HEK293 (cell line): ENCODE measurements at regions not wholly inside any gene's neighbourhood (a gene's known extent, or its start where the extent isn't known, plus 50 kb on each side); places are given as distances from the start of the nearest gene placed in this dataset.

Experiments used
- CTCF ChIA-PET: fragments of 350-600 bp; formaldehyde crosslinking; extraction: SDS; loops from one replicate; lab custom pipeline; 2021; ENCODE audit warnings: antibody characterized with exemption; lab: Yijun Ruan, JAX
- POLR2A ChIA-PET: fragments of 300-600 bp; formaldehyde crosslinking; extraction: SDS; loops from one replicate; lab custom pipeline; 2020; ENCODE audit warnings: antibody characterized with exemption, inconsistent platforms; lab: Yijun Ruan, JAX
- H3K27ac ChIP-seq: fragments of 200-500 bp; sonication (Bioruptor generic); 2 replicates; pipeline ENCODE4 v1.5.1; 2014; ENCODE audit warnings: low read depth, low read length, control low read depth, inconsistent platforms; ENCODE audit errors: extremely low read depth
- H3K36me3 ChIP-seq, 2 experiments: fragments of 200-500 bp in 1 of 2; sonication (Bioruptor generic) in 1 of 2; 1 replicate in 1 of 2; 2 replicates in 1 of 2; pipeline ENCODE4 v1.5.1; 2014 to 2017; ENCODE audit warnings: inconsistent platforms in 2 of 2, low read length in 2 of 2; ENCODE audit not compliant: control insufficient read depth in 2 of 2, insufficient read depth in 1 of 2
- H3K4me1 ChIP-seq: fragments of 200-500 bp; sonication (Bioruptor generic); 2 replicates; pipeline ENCODE4 v1.5.1; 2014; ENCODE audit warnings: mild to moderate bottlenecking, low read length, inconsistent platforms; ENCODE audit not compliant: control insufficient read depth, insufficient read depth
- H3K4me3 ChIP-seq: 2 replicates; pipeline ENCODE4 v1.5.1; 2011; ENCODE audit warnings: low read depth, mild to moderate bottlenecking, control low read depth, low read length, moderate library complexity
- H3K9me3 ChIP-seq: fragments of 200-500 bp; sonication (Bioruptor generic); 2 replicates; pipeline ENCODE4 v1.5.1; 2014; ENCODE audit warnings: low read depth, low read length, inconsistent platforms; ENCODE audit not compliant: control insufficient read depth, insufficient read depth
- BCL11A ChIP-seq: fragments of 450-650 bp; formaldehyde crosslinking; IDR thresholded peaks from 2 replicates; pipeline ENCODE4 v1.5.1; 2016; ENCODE audit warnings: low read depth, missing biosample characterization, missing genetic modification characterization
- HOXD13 ChIP-seq: sonication (generic); formaldehyde crosslinking; IDR thresholded peaks from 2 replicates; pipeline ENCODE4 v1.8.0; 2022; ENCODE audit warnings: missing genetic modification reagents, borderline replicate concordance
- KLF1 ChIP-seq: fragments of 450-650 bp; formaldehyde crosslinking; IDR thresholded peaks from 2 replicates; pipeline ENCODE4 v1.5.1; 2016; ENCODE audit warnings: missing biosample characterization, missing genetic modification characterization
- SP7 ChIP-seq: fragments of 450-650 bp; formaldehyde crosslinking; IDR thresholded peaks from 2 replicates; pipeline ENCODE4 v1.5.1; 2016; ENCODE audit warnings: missing biosample characterization, missing genetic modification characterization
- ZBTB21 ChIP-seq: fragments of 450-650 bp; formaldehyde crosslinking; IDR thresholded peaks from 2 replicates; pipeline ENCODE4 v1.5.1; 2017; ENCODE audit warnings: missing biosample characterization, missing genetic modification characterization
- ZNF132 ChIP-seq: fragments of 450-650 bp; formaldehyde crosslinking; IDR thresholded peaks from 2 replicates; pipeline ENCODE4 v1.5.1; 2017; ENCODE audit warnings: missing biosample characterization, missing genetic modification characterization, borderline replicate concordance
- ZNF202 ChIP-seq: fragments of 450-650 bp; formaldehyde crosslinking; IDR thresholded peaks from 2 replicates; pipeline ENCODE4 v1.5.1; 2016; ENCODE audit warnings: missing biosample characterization, missing genetic modification characterization, borderline replicate concordance
- ZNF239 ChIP-seq: fragments of 450-650 bp; formaldehyde crosslinking; IDR thresholded peaks from 2 replicates; pipeline ENCODE4 v1.5.1; 2016; ENCODE audit warnings: missing biosample characterization, missing genetic modification characterization
- ZNF292 ChIP-seq: fragments of 450-650 bp; formaldehyde crosslinking; IDR thresholded peaks from 2 replicates; pipeline ENCODE4 v1.5.1; 2016; ENCODE audit warnings: low read depth, missing biosample characterization, missing genetic modification characterization, borderline replicate concordance
- ZNF391 ChIP-seq: fragments of 450-650 bp; formaldehyde crosslinking; IDR thresholded peaks from 2 replicates; pipeline ENCODE4 v1.5.1; 2016; ENCODE audit warnings: low read depth, missing biosample characterization, missing genetic modification characterization, borderline replicate concordance
- ZNF514 ChIP-seq: fragments of 450-650 bp; formaldehyde crosslinking; IDR thresholded peaks from 2 replicates; pipeline ENCODE4 v1.5.1; 2016; ENCODE audit warnings: missing biosample characterization, missing genetic modification characterization
- ZNF585B ChIP-seq: fragments of 450-650 bp; formaldehyde crosslinking; IDR thresholded peaks from 2 replicates; pipeline ENCODE4 v1.5.1; 2016; ENCODE audit warnings: missing biosample characterization, missing genetic modification characterization
- ZNF626 ChIP-seq: fragments of 450-650 bp; sonication (Bioruptor Pico); formaldehyde crosslinking; IDR thresholded peaks from 2 replicates; pipeline ENCODE4 v1.5.1; 2018; ENCODE audit warnings: missing biosample characterization, missing genetic modification characterization, inconsistent platforms
- ZNF792 ChIP-seq: fragments of 450-650 bp; formaldehyde crosslinking; IDR thresholded peaks from 2 replicates; pipeline ENCODE4 v1.5.1; 2016; ENCODE audit warnings: missing biosample characterization, missing genetic modification characterization
- TF ChIP-seq, protein P1 (sequence below): fragments of 450-650 bp; formaldehyde crosslinking; IDR thresholded peaks from 2 replicates; pipeline ENCODE4 v1.5.1; 2016; ENCODE audit warnings: missing biosample characterization, missing genetic modification characterization, low read depth
- TF ChIP-seq, protein P2 (sequence below): fragments of 450-650 bp; formaldehyde crosslinking; IDR thresholded peaks from 2 replicates; pipeline ENCODE4 v1.5.1; 2017; ENCODE audit warnings: missing biosample characterization, missing genetic modification characterization
- TF ChIP-seq, protein P3 (sequence below): fragments of 450-650 bp; formaldehyde crosslinking; IDR thresholded peaks from 2 replicates; pipeline ENCODE4 v1.5.1; 2016; ENCODE audit warnings: missing biosample characterization, missing genetic modification characterization
- TF ChIP-seq, protein P4 (sequence below): fragments of 450-650 bp; formaldehyde crosslinking; IDR thresholded peaks from 2 replicates; pipeline ENCODE4 v1.5.1; 2016; ENCODE audit warnings: missing biosample characterization, missing genetic modification characterization
- TF ChIP-seq, protein P5 (sequence below): fragments of 450-650 bp; formaldehyde crosslinking; IDR thresholded peaks from 2 replicates; pipeline ENCODE4 v1.5.1; 2017; ENCODE audit warnings: missing biosample characterization, missing genetic modification characterization
- TF ChIP-seq, protein P6 (sequence below): fragments of 450-650 bp; formaldehyde crosslinking; IDR thresholded peaks from 2 replicates; pipeline ENCODE4 v1.5.1; 2016; ENCODE audit warnings: missing biosample characterization, missing genetic modification characterization

DNA sequence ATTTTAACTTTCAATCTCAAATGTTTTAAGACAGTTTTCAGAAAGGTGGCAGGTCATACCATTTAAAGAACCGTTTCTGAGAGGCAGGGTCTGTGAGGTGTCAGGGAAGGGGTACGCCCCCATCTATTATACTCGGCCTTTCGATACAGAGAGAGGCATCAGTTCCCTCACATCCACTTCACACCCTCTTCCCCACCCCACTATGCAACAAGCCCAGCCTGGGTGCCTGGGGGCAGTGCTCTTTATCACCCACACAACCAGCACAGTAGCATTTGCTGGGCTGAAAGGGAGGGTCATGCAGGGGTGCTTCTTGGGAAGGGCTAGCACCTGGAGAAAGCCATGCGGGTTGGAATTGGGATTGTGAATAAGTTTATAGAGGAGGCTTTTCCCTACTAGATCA is 56.0 kb upstream of the KCNMB2 start:
- H3K9me3 ChIP-seq = no peaks in the 10 kb centered on the region
- no peak overlapping the region for H3K4me3 ChIP-seq
- H3K4me1 ChIP-seq = no peaks in the 10 kb centered on the region
- POLR2A ChIA-PET = no interaction called here
- H3K27ac ChIP-seq = no peak overlapping the region
- no peaks in the 10 kb centered on the region for H3K36me3 ChIP-seq
- CTCF ChIA-PET = no interaction called here
- TF ChIP-seq, protein P1, sequence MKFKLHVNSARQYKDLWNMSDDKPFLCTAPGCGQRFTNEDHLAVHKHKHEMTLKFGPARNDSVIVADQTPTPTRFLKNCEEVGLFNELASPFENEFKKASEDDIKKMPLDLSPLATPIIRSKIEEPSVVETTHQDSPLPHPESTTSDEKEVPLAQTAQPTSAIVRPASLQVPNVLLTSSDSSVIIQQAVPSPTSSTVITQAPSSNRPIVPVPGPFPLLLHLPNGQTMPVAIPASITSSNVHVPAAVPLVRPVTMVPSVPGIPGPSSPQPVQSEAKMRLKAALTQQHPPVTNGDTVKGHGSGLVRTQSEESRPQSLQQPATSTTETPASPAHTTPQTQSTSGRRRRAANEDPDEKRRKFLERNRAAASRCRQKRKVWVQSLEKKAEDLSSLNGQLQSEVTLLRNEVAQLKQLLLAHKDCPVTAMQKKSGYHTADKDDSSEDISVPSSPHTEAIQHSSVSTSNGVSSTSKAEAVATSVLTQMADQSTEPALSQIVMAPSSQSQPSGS (tag by site-specific recombination) = no peak
- TF ChIP-seq, protein P2, sequence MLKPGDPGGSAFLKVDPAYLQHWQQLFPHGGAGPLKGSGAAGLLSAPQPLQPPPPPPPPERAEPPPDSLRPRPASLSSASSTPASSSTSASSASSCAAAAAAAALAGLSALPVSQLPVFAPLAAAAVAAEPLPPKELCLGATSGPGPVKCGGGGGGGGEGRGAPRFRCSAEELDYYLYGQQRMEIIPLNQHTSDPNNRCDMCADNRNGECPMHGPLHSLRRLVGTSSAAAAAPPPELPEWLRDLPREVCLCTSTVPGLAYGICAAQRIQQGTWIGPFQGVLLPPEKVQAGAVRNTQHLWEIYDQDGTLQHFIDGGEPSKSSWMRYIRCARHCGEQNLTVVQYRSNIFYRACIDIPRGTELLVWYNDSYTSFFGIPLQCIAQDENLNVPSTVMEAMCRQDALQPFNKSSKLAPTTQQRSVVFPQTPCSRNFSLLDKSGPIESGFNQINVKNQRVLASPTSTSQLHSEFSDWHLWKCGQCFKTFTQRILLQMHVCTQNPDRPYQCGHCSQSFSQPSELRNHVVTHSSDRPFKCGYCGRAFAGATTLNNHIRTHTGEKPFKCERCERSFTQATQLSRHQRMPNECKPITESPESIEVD (tag by site-specific recombination) = no peak
- no peak for TF ChIP-seq ZBTB21
- TF ChIP-seq, protein P3, sequence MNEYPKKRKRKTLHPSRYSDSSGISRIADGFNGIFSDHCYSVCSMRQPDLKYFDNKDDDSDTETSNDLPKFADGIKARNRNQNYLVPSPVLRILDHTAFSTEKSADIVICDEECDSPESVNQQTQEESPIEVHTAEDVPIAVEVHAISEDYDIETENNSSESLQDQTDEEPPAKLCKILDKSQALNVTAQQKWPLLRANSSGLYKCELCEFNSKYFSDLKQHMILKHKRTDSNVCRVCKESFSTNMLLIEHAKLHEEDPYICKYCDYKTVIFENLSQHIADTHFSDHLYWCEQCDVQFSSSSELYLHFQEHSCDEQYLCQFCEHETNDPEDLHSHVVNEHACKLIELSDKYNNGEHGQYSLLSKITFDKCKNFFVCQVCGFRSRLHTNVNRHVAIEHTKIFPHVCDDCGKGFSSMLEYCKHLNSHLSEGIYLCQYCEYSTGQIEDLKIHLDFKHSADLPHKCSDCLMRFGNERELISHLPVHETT (tag by site-specific recombination) = no peak

DNA sequence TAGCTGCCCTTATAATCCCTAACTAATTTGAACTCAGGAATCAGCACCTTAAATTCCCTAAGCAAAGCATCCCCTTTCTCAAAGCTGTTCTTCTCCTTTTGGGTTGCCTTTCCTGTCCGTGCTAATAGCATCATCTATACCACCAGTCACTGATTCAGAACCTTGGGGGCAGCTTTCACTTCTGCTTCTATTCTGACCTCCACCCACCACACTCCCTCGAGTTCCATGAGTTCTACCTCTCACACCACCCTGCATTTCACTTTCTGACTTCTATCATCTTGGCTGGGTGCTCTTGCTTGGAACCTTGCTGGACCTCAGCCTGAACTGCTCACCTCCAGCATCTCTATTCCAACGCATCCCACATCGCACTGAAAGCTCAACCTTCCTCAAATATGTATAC is 55.4 kb upstream of the KCNMB2 start:
- Histone ChIP-seq H3K4me3 (no peak overlapping the region), H3K36me3 (no peaks in the 10 kb centered on the region), H3K4me1 (no peaks in the 10 kb centered on the region), H3K27ac (no peak overlapping the region), H3K9me3 (no peaks in the 10 kb centered on the region)
- TF ChIP-seq, protein P4, sequence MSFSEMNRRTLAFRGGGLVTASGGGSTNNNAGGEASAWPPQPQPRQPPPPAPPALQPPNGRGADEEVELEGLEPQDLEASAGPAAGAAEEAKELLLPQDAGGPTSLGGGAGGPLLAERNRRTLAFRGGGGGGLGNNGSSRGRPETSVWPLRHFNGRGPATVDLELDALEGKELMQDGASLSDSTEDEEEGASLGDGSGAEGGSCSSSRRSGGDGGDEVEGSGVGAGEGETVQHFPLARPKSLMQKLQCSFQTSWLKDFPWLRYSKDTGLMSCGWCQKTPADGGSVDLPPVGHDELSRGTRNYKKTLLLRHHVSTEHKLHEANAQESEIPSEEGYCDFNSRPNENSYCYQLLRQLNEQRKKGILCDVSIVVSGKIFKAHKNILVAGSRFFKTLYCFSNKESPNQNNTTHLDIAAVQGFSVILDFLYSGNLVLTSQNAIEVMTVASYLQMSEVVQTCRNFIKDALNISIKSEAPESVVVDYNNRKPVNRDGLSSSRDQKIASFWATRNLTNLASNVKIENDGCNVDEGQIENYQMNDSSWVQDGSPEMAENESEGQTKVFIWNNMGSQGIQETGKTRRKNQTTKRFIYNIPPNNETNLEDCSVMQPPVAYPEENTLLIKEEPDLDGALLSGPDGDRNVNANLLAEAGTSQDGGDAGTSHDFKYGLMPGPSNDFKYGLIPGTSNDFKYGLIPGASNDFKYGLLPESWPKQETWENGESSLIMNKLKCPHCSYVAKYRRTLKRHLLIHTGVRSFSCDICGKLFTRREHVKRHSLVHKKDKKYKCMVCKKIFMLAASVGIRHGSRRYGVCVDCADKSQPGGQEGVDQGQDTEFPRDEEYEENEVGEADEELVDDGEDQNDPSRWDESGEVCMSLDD (tag by site-specific recombination) = no peak
- TF ChIP-seq ZNF292 (tag by site-specific recombination) (no peak), SP7 (tag by site-specific recombination) (no peak), ZNF239 (tag by site-specific recombination) (no peak), BCL11A (tag by site-specific recombination) (no peak)
- POLR2A ChIA-PET = no interaction called here
- CTCF ChIA-PET = interaction anchor here (0.5 kb wide), 1 partner anchor 353 kb away, joined by 3 read pairs; no protein-coding TSS in a partner anchor

DNA sequence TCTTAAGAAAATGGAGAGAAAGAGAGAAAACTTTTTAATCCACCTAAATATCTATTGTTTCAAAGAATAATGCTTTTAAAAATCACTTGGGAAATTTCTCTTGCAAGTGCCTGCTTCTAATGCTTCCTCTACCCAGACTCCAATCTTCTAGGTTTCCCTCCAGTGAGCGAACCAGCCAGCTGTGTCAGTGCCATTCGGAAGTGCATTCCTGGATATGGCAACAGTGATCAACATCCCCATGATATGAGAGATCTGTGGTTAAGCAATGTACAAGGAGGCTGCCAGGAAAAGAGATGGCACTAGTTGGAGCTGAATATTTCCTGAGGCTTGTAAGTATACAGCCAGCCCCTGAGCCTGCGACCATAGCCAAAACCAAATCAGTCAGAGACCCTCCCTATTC is 53.3 kb upstream of the KCNMB2 start:
- Histone ChIP-seq H3K27ac (no peak overlapping the region), H3K4me3 (no peak overlapping the region), H3K36me3 (no peaks in the 10 kb centered on the region), H3K4me1 (no peaks in the 10 kb centered on the region), H3K9me3 (no peaks in the 10 kb centered on the region)
- CTCF ChIA-PET = no interaction called here
- POLR2A ChIA-PET = no interaction called here
- TF ChIP-seq ZNF585B (no peak), ZNF626 (tag by site-specific recombination) (no peak), HOXD13 (CRISPR knock-in tag) (no peak), ZNF202 (tag by site-specific recombination) (no peak), ZNF391 (no peak), ZNF792 (tag by site-specific recombination) (no peak), KLF1 (no peak), ZNF132 (tag by site-specific recombination) (no peak), ZNF514 (tag by site-specific recombination) (no peak)
- TF ChIP-seq, protein P5, sequence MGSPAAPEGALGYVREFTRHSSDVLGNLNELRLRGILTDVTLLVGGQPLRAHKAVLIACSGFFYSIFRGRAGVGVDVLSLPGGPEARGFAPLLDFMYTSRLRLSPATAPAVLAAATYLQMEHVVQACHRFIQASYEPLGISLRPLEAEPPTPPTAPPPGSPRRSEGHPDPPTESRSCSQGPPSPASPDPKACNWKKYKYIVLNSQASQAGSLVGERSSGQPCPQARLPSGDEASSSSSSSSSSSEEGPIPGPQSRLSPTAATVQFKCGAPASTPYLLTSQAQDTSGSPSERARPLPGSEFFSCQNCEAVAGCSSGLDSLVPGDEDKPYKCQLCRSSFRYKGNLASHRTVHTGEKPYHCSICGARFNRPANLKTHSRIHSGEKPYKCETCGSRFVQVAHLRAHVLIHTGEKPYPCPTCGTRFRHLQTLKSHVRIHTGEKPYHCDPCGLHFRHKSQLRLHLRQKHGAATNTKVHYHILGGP = no peak
- TF ChIP-seq, protein P6, sequence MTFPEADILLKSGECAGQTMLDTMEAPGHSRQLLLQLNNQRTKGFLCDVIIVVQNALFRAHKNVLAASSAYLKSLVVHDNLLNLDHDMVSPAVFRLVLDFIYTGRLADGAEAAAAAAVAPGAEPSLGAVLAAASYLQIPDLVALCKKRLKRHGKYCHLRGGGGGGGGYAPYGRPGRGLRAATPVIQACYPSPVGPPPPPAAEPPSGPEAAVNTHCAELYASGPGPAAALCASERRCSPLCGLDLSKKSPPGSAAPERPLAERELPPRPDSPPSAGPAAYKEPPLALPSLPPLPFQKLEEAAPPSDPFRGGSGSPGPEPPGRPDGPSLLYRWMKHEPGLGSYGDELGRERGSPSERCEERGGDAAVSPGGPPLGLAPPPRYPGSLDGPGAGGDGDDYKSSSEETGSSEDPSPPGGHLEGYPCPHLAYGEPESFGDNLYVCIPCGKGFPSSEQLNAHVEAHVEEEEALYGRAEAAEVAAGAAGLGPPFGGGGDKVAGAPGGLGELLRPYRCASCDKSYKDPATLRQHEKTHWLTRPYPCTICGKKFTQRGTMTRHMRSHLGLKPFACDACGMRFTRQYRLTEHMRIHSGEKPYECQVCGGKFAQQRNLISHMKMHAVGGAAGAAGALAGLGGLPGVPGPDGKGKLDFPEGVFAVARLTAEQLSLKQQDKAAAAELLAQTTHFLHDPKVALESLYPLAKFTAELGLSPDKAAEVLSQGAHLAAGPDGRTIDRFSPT (tag by site-specific recombination) = no peak
